SK-N-SH treated with all-trans-retinoic acid at 6 μM for 48 hours (cell line): ENCODE measurements at regions not wholly inside any gene's neighbourhood (a gene's known extent, or its start where the extent isn't known, plus 50 kb on each side); places are given as distances from the start of the nearest gene placed in this dataset.

Experiments used
- ATAC-seq: fragments of 200-7000 bp; cut with Tn5 transposase; 3 replicates; pipeline ENCODE4 v1.9.1; 2020; ENCODE audit warnings: mild to moderate bottlenecking, moderate library complexity
- ARNTL ChIP-seq: fragments of 450-650 bp; formaldehyde crosslinking; IDR thresholded peaks from 2 replicates; pipeline ENCODE4 v1.5.0; 2020; ENCODE audit warnings: low read depth, mild to moderate bottlenecking, moderate library complexity, borderline replicate concordance
- BACH2 ChIP-seq: fragments of 250-450 bp; sonication (Bioruptor Pico); IDR thresholded peaks from 2 replicates; pipeline ENCODE4 v1.9.0; 2021; ENCODE audit warnings: mild to moderate bottlenecking, borderline replicate concordance
- CSDC2 ChIP-seq: fragments of 250-450 bp; sonication (Bioruptor Pico); IDR thresholded peaks from 2 replicates; pipeline ENCODE4 v1.5.0; 2020; ENCODE audit warnings: mild to moderate bottlenecking, moderate library complexity
- ESRRG ChIP-seq: fragments of 250-450 bp; sonication (Bioruptor Pico); IDR thresholded peaks from 2 replicates; pipeline ENCODE4 v1.6.1; 2021; ENCODE audit warnings: mild to moderate bottlenecking
- GLIS3 ChIP-seq: fragments of 250-450 bp; sonication (Bioruptor Pico); IDR thresholded peaks from 2 replicates; pipeline ENCODE4 v1.5.0; 2020; ENCODE audit warnings: mild to moderate bottlenecking, moderate library complexity
- ISL1 ChIP-seq: fragments of 250-450 bp; sonication (Bioruptor Pico); IDR thresholded peaks from 2 replicates; pipeline ENCODE4 v2.1.2; 2022; ENCODE audit warnings: mild to moderate bottlenecking, moderate library complexity
- OSR1 ChIP-seq: fragments of 250-450 bp; sonication (Bioruptor Pico); IDR thresholded peaks from 2 replicates; pipeline ENCODE4 v1.8.0; 2022; ENCODE audit warnings: moderate library complexity, mild to moderate bottlenecking, inconsistent platforms
- PPARA ChIP-seq: fragments of 250-450 bp; sonication (Bioruptor Pico); IDR thresholded peaks from 2 replicates; pipeline ENCODE4 v1.5.0; 2020; ENCODE audit warnings: mild to moderate bottlenecking, borderline replicate concordance
- RARB ChIP-seq: fragments of 250-450 bp; sonication (Bioruptor Pico); IDR thresholded peaks from 2 replicates; pipeline ENCODE4 v1.8.0; 2021; ENCODE audit warnings: mild to moderate bottlenecking, moderate library complexity
- SNAI2 ChIP-seq: fragments of 250-450 bp; sonication (Bioruptor Pico); IDR thresholded peaks from 2 replicates; pipeline ENCODE4 v1.5.0; 2020; ENCODE audit warnings: mild to moderate bottlenecking, moderate library complexity
- TCF4 ChIP-seq: fragments of 250-450 bp; sonication (Bioruptor Pico); IDR thresholded peaks from 2 replicates; pipeline ENCODE4 v1.8.0; 2021; ENCODE audit warnings: mild to moderate bottlenecking, moderate library complexity, borderline replicate concordance
- TOX ChIP-seq: fragments of 250-450 bp; sonication (Bioruptor Pico); IDR thresholded peaks from 2 replicates; pipeline ENCODE4 v1.8.0; 2021; ENCODE audit warnings: mild to moderate bottlenecking, moderate library complexity, borderline replicate concordance
- ZC3H10 ChIP-seq: fragments of 250-450 bp; sonication (Bioruptor Pico); IDR thresholded peaks from 2 replicates; pipeline ENCODE4 v1.5.1; 2021; ENCODE audit warnings: mild to moderate bottlenecking, moderate library complexity
- ZFP30 ChIP-seq: fragments of 450-650 bp; formaldehyde crosslinking; IDR thresholded peaks from 2 replicates; pipeline ENCODE4 v1.5.0; 2022; ENCODE audit warnings: mild to moderate bottlenecking, moderate library complexity
- ZNF565 ChIP-seq: fragments of 450-650 bp; formaldehyde crosslinking; conservative IDR thresholded peaks from 2 replicates; pipeline ENCODE4 v1.5.0; 2020; ENCODE audit warnings: low read depth, mild to moderate bottlenecking, moderate library complexity
- ZNF70 ChIP-seq: fragments of 450-650 bp; formaldehyde crosslinking; IDR thresholded peaks from 2 replicates; pipeline ENCODE4 v1.5.0; 2020; ENCODE audit warnings: mild to moderate bottlenecking, moderate library complexity
- ZNF8 ChIP-seq: fragments of 450-650 bp; formaldehyde crosslinking; IDR thresholded peaks from 2 replicates; pipeline ENCODE4 v1.5.0; 2020; ENCODE audit warnings: mild to moderate bottlenecking, moderate library complexity
- TF ChIP-seq, protein P1 (sequence below): fragments of 250-450 bp; sonication (Bioruptor Pico); IDR thresholded peaks from 2 replicates; pipeline ENCODE4 v1.5.0; 2020; ENCODE audit warnings: mild to moderate bottlenecking, moderate library complexity
- TF ChIP-seq, protein P2 (sequence below): fragments of 250-450 bp; sonication (Bioruptor Pico); IDR thresholded peaks from 2 replicates; pipeline ENCODE4 v1.5.1; 2021; ENCODE audit warnings: mild to moderate bottlenecking, moderate library complexity
- TF ChIP-seq, protein P3 (sequence below): fragments of 250-450 bp; sonication (Bioruptor Pico); IDR thresholded peaks from 2 replicates; pipeline ENCODE4 v1.8.0; 2020; ENCODE audit warnings: mild to moderate bottlenecking, moderate library complexity, borderline replicate concordance
- TF ChIP-seq, protein P4 (sequence below): fragments of 250-450 bp; sonication (Bioruptor Pico); IDR thresholded peaks from 2 replicates; pipeline ENCODE4 v1.8.0; 2021; ENCODE audit warnings: low read depth, mild to moderate bottlenecking, moderate library complexity, borderline replicate concordance
- TF ChIP-seq, protein P5 (sequence below): fragments of 250-450 bp; sonication (Bioruptor Pico); IDR thresholded peaks from 2 replicates; pipeline ENCODE4 v1.5.1; 2020; ENCODE audit warnings: low read depth, mild to moderate bottlenecking, moderate library complexity

DNA sequence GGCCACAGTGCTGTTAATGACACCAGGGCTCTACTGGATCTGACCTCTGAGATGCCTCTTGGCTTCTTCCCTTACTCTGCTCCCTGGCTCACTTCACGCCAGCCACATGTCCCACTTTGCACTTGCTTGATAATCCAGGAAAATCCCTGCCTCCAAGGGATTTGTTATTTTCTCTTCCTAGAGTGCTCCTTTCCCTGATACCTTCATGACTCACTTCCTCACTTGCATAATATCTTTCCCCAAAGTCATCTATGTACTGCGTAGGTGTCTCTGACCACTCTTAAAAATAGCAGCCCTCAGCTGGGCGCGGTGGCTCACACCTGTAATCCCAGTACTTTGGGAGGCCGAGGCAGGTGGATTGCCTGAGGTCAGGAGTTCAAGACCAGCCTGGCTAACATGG lies 572.3 kb downstream of the PLCL1 start:
- TF ChIP-seq TCF4 (CRISPR knock-in tag) (no peak), ZNF565 (CRISPR knock-in tag) (no peak), BACH2 (no peak), ESRRG (CRISPR knock-in tag) (no peak), OSR1 (CRISPR knock-in tag) (no peak), ARNTL (no peak), ZNF8 (no peak), GLIS3 (CRISPR knock-in tag) (no peak)
- TF ChIP-seq, protein P1, sequence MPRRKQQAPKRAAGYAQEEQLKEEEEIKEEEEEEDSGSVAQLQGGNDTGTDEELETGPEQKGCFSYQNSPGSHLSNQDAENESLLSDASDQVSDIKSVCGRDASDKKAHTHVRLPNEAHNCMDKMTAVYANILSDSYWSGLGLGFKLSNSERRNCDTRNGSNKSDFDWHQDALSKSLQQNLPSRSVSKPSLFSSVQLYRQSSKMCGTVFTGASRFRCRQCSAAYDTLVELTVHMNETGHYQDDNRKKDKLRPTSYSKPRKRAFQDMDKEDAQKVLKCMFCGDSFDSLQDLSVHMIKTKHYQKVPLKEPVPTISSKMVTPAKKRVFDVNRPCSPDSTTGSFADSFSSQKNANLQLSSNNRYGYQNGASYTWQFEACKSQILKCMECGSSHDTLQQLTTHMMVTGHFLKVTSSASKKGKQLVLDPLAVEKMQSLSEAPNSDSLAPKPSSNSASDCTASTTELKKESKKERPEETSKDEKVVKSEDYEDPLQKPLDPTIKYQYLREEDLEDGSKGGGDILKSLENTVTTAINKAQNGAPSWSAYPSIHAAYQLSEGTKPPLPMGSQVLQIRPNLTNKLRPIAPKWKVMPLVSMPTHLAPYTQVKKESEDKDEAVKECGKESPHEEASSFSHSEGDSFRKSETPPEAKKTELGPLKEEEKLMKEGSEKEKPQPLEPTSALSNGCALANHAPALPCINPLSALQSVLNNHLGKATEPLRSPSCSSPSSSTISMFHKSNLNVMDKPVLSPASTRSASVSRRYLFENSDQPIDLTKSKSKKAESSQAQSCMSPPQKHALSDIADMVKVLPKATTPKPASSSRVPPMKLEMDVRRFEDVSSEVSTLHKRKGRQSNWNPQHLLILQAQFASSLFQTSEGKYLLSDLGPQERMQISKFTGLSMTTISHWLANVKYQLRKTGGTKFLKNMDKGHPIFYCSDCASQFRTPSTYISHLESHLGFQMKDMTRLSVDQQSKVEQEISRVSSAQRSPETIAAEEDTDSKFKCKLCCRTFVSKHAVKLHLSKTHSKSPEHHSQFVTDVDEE, result no peak
- TF ChIP-seq, protein P2, sequence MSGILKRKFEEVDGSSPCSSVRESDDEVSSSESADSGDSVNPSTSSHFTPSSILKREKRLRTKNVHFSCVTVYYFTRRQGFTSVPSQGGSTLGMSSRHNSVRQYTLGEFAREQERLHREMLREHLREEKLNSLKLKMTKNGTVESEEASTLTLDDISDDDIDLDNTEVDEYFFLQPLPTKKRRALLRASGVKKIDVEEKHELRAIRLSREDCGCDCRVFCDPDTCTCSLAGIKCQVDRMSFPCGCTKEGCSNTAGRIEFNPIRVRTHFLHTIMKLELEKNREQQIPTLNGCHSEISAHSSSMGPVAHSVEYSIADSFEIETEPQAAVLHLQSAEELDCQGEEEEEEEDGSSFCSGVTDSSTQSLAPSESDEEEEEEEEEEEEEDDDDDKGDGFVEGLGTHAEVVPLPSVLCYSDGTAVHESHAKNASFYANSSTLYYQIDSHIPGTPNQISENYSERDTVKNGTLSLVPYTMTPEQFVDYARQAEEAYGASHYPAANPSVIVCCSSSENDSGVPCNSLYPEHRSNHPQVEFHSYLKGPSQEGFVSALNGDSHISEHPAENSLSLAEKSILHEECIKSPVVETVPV (CRISPR knock-in tag), result no peak
- TF ChIP-seq, protein P3, sequence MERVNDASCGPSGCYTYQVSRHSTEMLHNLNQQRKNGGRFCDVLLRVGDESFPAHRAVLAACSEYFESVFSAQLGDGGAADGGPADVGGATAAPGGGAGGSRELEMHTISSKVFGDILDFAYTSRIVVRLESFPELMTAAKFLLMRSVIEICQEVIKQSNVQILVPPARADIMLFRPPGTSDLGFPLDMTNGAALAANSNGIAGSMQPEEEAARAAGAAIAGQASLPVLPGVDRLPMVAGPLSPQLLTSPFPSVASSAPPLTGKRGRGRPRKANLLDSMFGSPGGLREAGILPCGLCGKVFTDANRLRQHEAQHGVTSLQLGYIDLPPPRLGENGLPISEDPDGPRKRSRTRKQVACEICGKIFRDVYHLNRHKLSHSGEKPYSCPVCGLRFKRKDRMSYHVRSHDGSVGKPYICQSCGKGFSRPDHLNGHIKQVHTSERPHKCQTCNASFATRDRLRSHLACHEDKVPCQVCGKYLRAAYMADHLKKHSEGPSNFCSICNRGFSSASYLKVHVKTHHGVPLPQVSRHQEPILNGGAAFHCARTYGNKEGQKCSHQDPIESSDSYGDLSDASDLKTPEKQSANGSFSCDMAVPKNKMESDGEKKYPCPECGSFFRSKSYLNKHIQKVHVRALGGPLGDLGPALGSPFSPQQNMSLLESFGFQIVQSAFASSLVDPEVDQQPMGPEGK (CRISPR knock-in tag), result no peak
- TF ChIP-seq, all 23 proteins: peak for 0
- ATAC-seq, result no peak

DNA sequence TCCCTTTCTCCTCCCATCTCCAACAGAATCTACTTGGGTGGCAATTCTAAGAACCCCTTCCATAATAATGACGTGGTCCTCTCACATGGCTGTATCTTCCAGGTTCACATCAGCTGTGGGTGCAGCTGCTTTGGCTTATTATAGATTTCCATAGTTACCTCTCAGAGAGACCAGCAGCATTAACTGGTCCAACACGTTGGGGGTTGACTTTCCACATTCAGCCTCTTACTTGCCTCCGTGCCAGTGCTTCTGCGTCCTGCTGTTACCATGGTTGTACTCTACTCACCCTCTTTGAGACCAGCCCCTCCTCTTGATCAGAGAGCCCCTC lies 570.7 kb downstream of the PLCL1 start:
- TF ChIP-seq ISL1 (CRISPR knock-in tag) (no peak), RARB (no peak)
- no peak for ATAC-seq

DNA sequence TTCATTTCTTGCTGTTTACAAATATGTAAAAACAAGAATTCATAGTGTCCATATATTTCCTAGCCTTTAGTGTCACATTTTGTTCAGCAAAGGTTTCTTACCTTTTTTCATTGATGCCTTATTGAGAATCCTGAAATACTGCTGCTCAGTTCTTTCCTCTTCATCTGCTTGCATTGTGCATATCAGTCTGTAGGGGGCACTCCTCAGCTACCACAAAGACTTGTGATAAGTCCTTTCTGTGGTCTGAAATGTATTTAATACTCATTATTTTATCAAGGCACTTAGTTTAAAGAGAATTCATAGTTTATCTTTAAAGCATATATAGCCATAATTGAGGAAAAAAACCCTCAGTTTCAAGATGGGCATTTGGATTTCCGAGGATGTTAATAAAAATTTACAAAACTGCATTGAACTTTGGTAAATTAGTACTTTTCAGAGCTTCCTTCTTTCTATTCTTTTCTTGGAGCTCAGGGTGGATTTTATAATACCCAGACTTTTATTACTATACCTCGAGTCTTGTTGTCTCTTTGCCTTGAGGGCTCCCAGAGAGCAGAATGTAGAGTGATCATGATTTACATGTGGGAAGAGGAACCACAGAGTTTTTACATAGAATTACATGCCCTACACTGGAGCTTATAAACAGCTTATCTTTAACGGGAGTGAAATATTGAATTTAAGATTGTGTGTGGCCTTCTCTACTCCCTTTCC lies 570.1 kb downstream of the PLCL1 start:
- TF ChIP-seq PPARA (no peak), ZNF565 (CRISPR knock-in tag) (no peak), TCF4 (CRISPR knock-in tag) (no peak), SNAI2 (CRISPR knock-in tag) (no peak), OSR1 (CRISPR knock-in tag) (no peak), CSDC2 (no peak), TOX (CRISPR knock-in tag) (no peak), ZFP30 (CRISPR knock-in tag) (no peak), GLIS3 (CRISPR knock-in tag) (no peak), BACH2 (no peak), ZNF8 (no peak), ARNTL (no peak), ZC3H10 (CRISPR knock-in tag) (no peak), ZNF70 (CRISPR knock-in tag) (no peak), RARB (no peak)
- TF ChIP-seq, protein P4, sequence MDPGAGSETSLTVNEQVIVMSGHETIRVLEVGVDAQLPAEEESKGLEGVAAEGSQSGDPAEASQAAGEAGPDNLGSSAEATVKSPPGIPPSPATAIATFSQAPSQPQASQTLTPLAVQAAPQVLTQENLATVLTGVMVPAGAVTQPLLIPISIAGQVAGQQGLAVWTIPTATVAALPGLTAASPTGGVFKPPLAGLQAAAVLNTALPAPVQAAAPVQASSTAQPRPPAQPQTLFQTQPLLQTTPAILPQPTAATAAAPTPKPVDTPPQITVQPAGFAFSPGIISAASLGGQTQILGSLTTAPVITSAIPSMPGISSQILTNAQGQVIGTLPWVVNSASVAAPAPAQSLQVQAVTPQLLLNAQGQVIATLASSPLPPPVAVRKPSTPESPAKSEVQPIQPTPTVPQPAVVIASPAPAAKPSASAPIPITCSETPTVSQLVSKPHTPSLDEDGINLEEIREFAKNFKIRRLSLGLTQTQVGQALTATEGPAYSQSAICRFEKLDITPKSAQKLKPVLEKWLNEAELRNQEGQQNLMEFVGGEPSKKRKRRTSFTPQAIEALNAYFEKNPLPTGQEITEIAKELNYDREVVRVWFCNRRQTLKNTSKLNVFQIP (CRISPR knock-in tag), result no peak
- TF ChIP-seq, protein P5, sequence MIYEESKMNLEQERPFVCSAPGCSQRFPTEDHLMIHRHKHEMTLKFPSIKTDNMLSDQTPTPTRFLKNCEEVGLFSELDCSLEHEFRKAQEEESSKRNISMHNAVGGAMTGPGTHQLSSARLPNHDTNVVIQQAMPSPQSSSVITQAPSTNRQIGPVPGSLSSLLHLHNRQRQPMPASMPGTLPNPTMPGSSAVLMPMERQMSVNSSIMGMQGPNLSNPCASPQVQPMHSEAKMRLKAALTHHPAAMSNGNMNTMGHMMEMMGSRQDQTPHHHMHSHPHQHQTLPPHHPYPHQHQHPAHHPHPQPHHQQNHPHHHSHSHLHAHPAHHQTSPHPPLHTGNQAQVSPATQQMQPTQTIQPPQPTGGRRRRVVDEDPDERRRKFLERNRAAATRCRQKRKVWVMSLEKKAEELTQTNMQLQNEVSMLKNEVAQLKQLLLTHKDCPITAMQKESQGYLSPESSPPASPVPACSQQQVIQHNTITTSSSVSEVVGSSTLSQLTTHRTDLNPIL (CRISPR knock-in tag), result no peak
- TF ChIP-seq, protein P3 (CRISPR knock-in tag), result no peak
- TF ChIP-seq, protein P2 (CRISPR knock-in tag), result no peak
- peak; percentile 80 for ATAC-seq
